NT2/D1 (cell line): ENCODE measurements at regions not wholly inside any gene's neighbourhood (a gene's known extent, or its start where the extent isn't known, plus 50 kb on each side); places are given as distances from the start of the nearest gene placed in this dataset.
"Not testable (repeated sequence)": the region's sequence is repeated elsewhere in the genome, so short reads cannot be mapped to it uniquely, and the experiment has no call there.

Experiments
- DNase-seq: peaks from one replicate; pipeline ENCODE4 v3.0.0-alpha.2; 2011; ENCODE audit warnings: low read depth, low spot score
- H3K27me3 ChIP-seq: 2 replicates; pipeline ENCODE4 v1.6.0; 2011; ENCODE audit warnings: mild to moderate bottlenecking; ENCODE audit not compliant: insufficient read length, insufficient read depth
- H3K36me3 ChIP-seq: 2 replicates; pipeline ENCODE4 v1.6.1; 2011; ENCODE audit warnings: mild to moderate bottlenecking, low read length, mixed read lengths; ENCODE audit not compliant: insufficient read depth, insufficient read length
- H3K4me1 ChIP-seq: 2 replicates; pipeline ENCODE4 v1.5.1; 2011; ENCODE audit not compliant: insufficient read depth, insufficient read length
- H3K4me3 ChIP-seq: 2 replicates; pipeline ENCODE4 v1.5.1; 2011; ENCODE audit warnings: low read depth; ENCODE audit not compliant: insufficient read length
- H3K9ac ChIP-seq: 2 replicates; pipeline ENCODE4 v1.6.0; 2011; ENCODE audit warnings: low read depth; ENCODE audit not compliant: insufficient read length
- H3K9me3 ChIP-seq: 2 replicates; pipeline ENCODE4 v1.5.1; 2011; ENCODE audit warnings: mild to moderate bottlenecking, low read length; ENCODE audit not compliant: insufficient read depth

DNA sequence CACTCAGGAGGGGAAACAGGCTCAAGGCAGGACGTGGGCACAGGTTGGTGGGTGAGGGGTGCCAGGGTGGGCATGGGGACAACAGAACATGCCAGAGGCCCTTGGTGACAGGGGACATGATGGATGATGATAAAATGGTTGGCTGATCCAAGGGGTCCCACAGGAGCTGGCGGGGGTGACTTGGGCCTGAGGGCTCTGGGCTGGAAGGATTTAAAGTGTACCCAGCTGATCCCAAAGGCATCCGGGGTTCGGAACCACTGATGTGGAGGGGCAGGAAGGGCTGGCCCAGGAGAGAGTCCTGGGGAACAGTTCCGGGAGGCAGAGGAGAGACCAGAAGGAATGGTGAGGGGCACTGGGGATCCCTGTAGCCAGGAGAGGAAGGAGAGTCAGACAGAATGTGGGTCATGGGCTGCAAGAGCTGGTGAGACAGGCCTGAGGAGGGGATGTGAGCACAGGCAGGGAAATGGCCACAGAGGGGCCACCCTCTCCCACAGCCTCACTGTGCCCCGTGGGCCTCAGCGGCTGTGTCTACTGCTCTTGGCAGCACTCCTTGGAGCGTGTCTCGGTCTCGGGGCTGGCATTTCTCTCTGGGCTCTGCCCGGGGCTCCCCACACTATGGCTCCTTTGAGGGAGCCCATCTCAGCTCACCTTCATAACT is 70.7 kb upstream of the PTPN20 start:
- H3K4me1 ChIP-seq, H3K4me3 ChIP-seq, H3K9me3 ChIP-seq: not testable (repeated sequence)

GRCh38 chr10:46841051-46841593 is 70.1 kb upstream of the PTPN20 start:
- H3K9me3 ChIP-seq, H3K27me3 ChIP-seq, H3K36me3 ChIP-seq, H3K9ac ChIP-seq, DNase-seq, H3K4me1 ChIP-seq, H3K4me3 ChIP-seq: not testable (repeated sequence)

More for the DNA sequence above, 70.7 kb upstream of the PTPN20 start:
- not testable (repeated sequence) for H3K36me3 ChIP-seq, DNase-seq, H3K27me3 ChIP-seq, H3K9ac ChIP-seq

DNA sequence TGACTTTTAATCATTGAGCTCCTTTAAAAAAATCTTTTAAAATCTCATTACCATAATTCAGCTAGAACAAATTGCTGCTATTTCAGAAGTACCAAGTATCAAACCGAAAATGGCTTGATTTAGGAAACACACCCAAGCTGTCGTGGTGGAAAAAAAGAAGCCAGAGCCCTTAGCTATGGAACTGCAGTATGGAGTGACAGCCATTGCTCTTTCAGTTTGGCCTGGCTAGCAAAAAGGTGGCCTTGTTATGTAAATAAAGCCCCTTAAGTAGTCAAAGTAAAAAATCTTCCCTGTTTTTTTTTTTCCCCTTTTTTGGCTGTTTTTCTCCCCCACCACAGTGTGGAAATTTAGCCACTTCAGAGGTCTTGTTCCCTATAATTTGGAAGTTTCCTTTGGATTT is 66.0 kb upstream of the PTPN20 start:
- not testable (repeated sequence) for H3K9ac ChIP-seq, H3K4me3 ChIP-seq, DNase-seq, H3K9me3 ChIP-seq, H3K4me1 ChIP-seq, H3K36me3 ChIP-seq, H3K27me3 ChIP-seq

- not testable (repeated sequence) for H3K9ac ChIP-seq, H3K9me3 ChIP-seq, H3K36me3 ChIP-seq, DNase-seq, H3K4me1 ChIP-seq, H3K4me3 ChIP-seq, H3K27me3 ChIP-seq
Observed at GRCh38 chr10:46845640-46846039, 65.6 kb upstream of the PTPN20 start.

GRCh38 chr10:46860753-46861152 is 50.5 kb upstream of the PTPN20 start:
- not testable (repeated sequence) for DNase-seq, H3K4me3 ChIP-seq

More at GRCh38 chr10:46860753-46861152, 50.5 kb upstream of the PTPN20 start:
- H3K4me1 ChIP-seq, H3K27me3 ChIP-seq, H3K9me3 ChIP-seq, H3K36me3 ChIP-seq, H3K9ac ChIP-seq: not testable (repeated sequence)
